Kidney (tissue), 13 donors: ENCODE measurements at regions not wholly inside any gene's neighbourhood (a gene's known extent, or its start where the extent isn't known, plus 50 kb on each side); places are given as distances from the start of the nearest gene placed in this dataset.

Source experiments
- DNase-seq, 5 donors: peaks; one replicate each; pipeline ENCODE4 v3.0.0-alpha.2; 2013 to 2020
- FAIRE-seq: peaks from 2 replicates; lab custom pipeline; 2012; peaks lifted over from hg19 to GRCh38; lab: Jason Lieb, UNC
- H3K27ac ChIP-seq, 2 donors: one replicate each; pipeline ENCODE4 v1.7.0; 2013; ENCODE audit warnings: low read depth in 2 of 2, low read length in 2 of 2, inconsistent platforms in 1 of 2
- H3K27me3 ChIP-seq: one replicate; pipeline ENCODE4 v1.7.1; 2013; ENCODE audit warnings: low read length, inconsistent platforms; ENCODE audit not compliant: control insufficient read depth, insufficient read depth
- H3K36me3 ChIP-seq, 3 donors: one replicate each; pipeline versions ENCODE4 v1.7.0 to v1.7.1; 2013; ENCODE audit warnings: low read length in 3 of 3, control low read depth in 1 of 3, inconsistent platforms in 1 of 3; ENCODE audit not compliant: insufficient read depth in 3 of 3, control insufficient read depth in 2 of 3
- H3K4me1 ChIP-seq, 3 donors: one replicate each; pipeline versions ENCODE4 v1.7.0 to v1.7.1; 2013; ENCODE audit warnings: low read length in 3 of 3, inconsistent platforms in 1 of 3, low read depth in 1 of 3; ENCODE audit not compliant: control insufficient read depth in 2 of 3, insufficient read depth in 2 of 3
- H3K4me3 ChIP-seq, 3 donors: one replicate each; pipeline versions ENCODE4 v1.7.0 to v1.8.1; 2013; ENCODE audit warnings: low read length in 3 of 3, control low read depth in 1 of 3, inconsistent platforms in 1 of 3
- H3K9ac ChIP-seq, 3 donors: one replicate each; pipeline versions ENCODE4 v1.7.0 to v1.7.1; 2013; ENCODE audit warnings: low read length in 3 of 3, control low read depth in 1 of 3, inconsistent platforms in 1 of 3
- H3K9me3 ChIP-seq, 3 donors: one replicate each; pipeline versions ENCODE4 v1.7.0 to v1.7.1; 2013; ENCODE audit warnings: low read length in 3 of 3, control low read depth in 1 of 3, inconsistent platforms in 1 of 3; ENCODE audit not compliant: control insufficient read depth in 2 of 3, insufficient read depth in 1 of 3
- CTCF ChIP-seq: IDR thresholded peaks from 3 replicates; pipeline ENCODE4 v1.5.1; 2012; ENCODE audit warnings: mild to moderate bottlenecking, moderate library complexity, borderline replicate concordance; ENCODE audit not compliant: insufficient read depth; ENCODE audit errors: extremely low read depth
- intact Hi-C: fragments of 100-400 bp; cut with DNase I; formaldehyde crosslinking; loops from one replicate; pipeline ENCODE4 v1.11.1; 2022
- donor health status: control.
- donor health status: control.
- donor health status: control.
- donor health status: control.
- donor health status: control.
- donor health status: DM: yes; HTN: yes; CAD: no.
- donor health status: Normal renal cell carcinoma (clear cell type).

DNA sequence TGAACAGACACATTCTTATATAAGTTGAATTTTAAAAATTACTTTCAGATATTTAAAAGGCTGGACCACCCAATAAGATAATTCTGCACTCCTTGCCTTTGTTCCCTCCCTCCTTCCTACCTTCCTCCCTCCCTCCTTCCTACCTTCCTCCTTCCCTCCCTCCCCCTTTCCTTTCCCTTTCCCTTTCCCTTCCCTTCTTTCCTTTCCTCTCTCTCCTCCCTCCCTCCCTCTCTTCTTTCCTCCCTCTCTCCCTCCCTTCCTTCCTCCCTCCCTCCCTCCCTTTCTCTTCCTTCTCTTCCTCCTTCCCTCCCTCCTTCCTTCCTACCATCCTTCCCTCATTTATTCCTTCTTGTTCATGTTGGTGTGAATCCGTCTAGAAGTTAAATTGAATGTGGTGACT lies 93.0 kb downstream of the ATP6V1G3 start:
- TF ChIP-seq CTCF: no peak
- H3K9ac ChIP-seq: no peak overlapping the region
- intact Hi-C loops: loop anchor here (10.0 kb wide), 1 partner anchor 903 kb away; no protein-coding TSS in a partner anchor
- no peaks in the 10 kb centered on the region for H3K4me1 ChIP-seq
- H3K27ac ChIP-seq: no peak overlapping the region
- no peaks in the 10 kb centered on the region for H3K27me3 ChIP-seq
- H3K36me3 ChIP-seq: no peaks in the 10 kb centered on the region
- H3K4me3 ChIP-seq: no peak overlapping the region
- DNase-seq (no peak), FAIRE-seq (no peak)
- no peaks in the 10 kb centered on the region for H3K9me3 ChIP-seq

GRCh38 chr1:198445872-198446271 lies 94.6 kb downstream of the ATP6V1G3 start:
- Histone ChIP-seq H3K27ac (no peak overlapping the region), H3K4me1 (no peaks in the 10 kb centered on the region), H3K4me3 (no peak overlapping the region), H3K36me3 (no peaks in the 10 kb centered on the region), H3K27me3 (no peaks in the 10 kb centered on the region), H3K9ac (no peak overlapping the region), H3K9me3 (no peaks in the 10 kb centered on the region)
- no peak for DNase-seq
- intact Hi-C loops: loop anchor here (10.0 kb wide), 1 partner anchor 901 kb away; no protein-coding TSS in a partner anchor
- no peak for TF ChIP-seq CTCF
- FAIRE-seq: no peak

- no peak for DNase-seq
- no peak for FAIRE-seq
- TF ChIP-seq CTCF: no peak
- H3K27ac ChIP-seq: no peak overlapping the region
- no peak overlapping the region for H3K4me3 ChIP-seq
- no peaks in the 10 kb centered on the region for H3K27me3 ChIP-seq
- H3K9ac ChIP-seq: no peak overlapping the region
- H3K4me1 ChIP-seq: no peaks in the 10 kb centered on the region
- intact Hi-C loops: loop anchor here (10.0 kb wide), 1 partner anchor 900 kb away; no protein-coding TSS in a partner anchor
- no peaks in the 10 kb centered on the region for H3K36me3 ChIP-seq
- H3K9me3 ChIP-seq: no peaks in the 10 kb centered on the region
These were observed 95.7 kb downstream of the ATP6V1G3 start for GRCh38 chr1:198444792-198445191.
